Gastrocnemius medialis (tissue), 4 donors: ENCODE measurements at regions not wholly inside any gene's neighbourhood (a gene's known extent, or its start where the extent isn't known, plus 50 kb on each side); places are given as distances from the start of the nearest gene placed in this dataset.

ENCODE experiments used
- POLR2A ChIP-seq, 2 donors: fragments of 450-650 bp; IDR thresholded peaks; one replicate each; pipeline ENCODE4 v1.6.1; 2017; ENCODE audit warnings: antibody characterized with exemption in 2 of 2, mild to moderate bottlenecking in 2 of 2, moderate library complexity in 2 of 2
- TF ChIP-seq, protein P1 (sequence below), 5 experiments: fragments of 450-650 bp in 3 of 5; fragments of 200-600 bp in 2 of 5; sonication (generic) in 2 of 5; IDR thresholded peaks in 4 of 5; conservative IDR thresholded peaks in 1 of 5; 1 replicate in 4 of 5; 2 replicates in 1 of 5; pipeline ENCODE4 v1.5.1; 2016 to 2019; ENCODE audit warnings: antibody characterized with exemption in 5 of 5, mild to moderate bottlenecking in 3 of 5, moderate library complexity in 3 of 5

GRCh38 chr4:188680004-188680666 lies 540.9 kb downstream of the TRIML1 start:
- no peak for TF ChIP-seq POLR2A (IDR thresholded peaks at IDR 0.05)
- TF ChIP-seq, protein P1, sequence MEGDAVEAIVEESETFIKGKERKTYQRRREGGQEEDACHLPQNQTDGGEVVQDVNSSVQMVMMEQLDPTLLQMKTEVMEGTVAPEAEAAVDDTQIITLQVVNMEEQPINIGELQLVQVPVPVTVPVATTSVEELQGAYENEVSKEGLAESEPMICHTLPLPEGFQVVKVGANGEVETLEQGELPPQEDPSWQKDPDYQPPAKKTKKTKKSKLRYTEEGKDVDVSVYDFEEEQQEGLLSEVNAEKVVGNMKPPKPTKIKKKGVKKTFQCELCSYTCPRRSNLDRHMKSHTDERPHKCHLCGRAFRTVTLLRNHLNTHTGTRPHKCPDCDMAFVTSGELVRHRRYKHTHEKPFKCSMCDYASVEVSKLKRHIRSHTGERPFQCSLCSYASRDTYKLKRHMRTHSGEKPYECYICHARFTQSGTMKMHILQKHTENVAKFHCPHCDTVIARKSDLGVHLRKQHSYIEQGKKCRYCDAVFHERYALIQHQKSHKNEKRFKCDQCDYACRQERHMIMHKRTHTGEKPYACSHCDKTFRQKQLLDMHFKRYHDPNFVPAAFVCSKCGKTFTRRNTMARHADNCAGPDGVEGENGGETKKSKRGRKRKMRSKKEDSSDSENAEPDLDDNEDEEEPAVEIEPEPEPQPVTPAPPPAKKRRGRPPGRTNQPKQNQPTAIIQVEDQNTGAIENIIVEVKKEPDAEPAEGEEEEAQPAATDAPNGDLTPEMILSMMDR (IDR thresholded peaks at IDR 0.05 in 4 of 5, conservative IDR thresholded peaks at IDR 0.05 in 1 of 5): no peak
